Right lobe of liver (tissue), 4 donors: ENCODE measurements at regions not wholly inside any gene's neighbourhood (a gene's known extent, or its start where the extent isn't known, plus 50 kb on each side); places are given as distances from the start of the nearest gene placed in this dataset.

ENCODE experiments used
- CTCF ChIP-seq, 4 donors: fragments of 200-600 bp in 3 of 4; fragments of 450-650 bp in 1 of 4; IDR thresholded peaks; one replicate each; pipeline versions ENCODE4 v1.5.1 to v1.8.0; 2016 to 2022; ENCODE audit warnings: antibody characterized with exemption in 4 of 4, mild to moderate bottlenecking in 2 of 4
- POLR2A ChIP-seq: fragments of 450-650 bp; IDR thresholded peaks from one replicate; pipeline ENCODE4 v1.6.1; 2017; ENCODE audit warnings: antibody characterized with exemption, mild to moderate bottlenecking
- donor health status: DM: no; HTN: no; CAD: no.
- donor health status: DM: no; HTN: no; CAD: no.
- donor health status: DM: no; HTN: yes; CAD: no.

- TF ChIP-seq CTCF (IDR thresholded peaks at IDR 0.05) (no peak), POLR2A (no peak)
These were observed 586.9 kb upstream of the KIRREL3 start for GRCh38 chr11:127587511-127587910.
